ENCODE measurements at regions not wholly inside any gene's neighbourhood (a gene's known extent, or its start where the extent isn't known, plus 50 kb on each side); places are given as distances from the start of the nearest gene placed in this dataset.

GRCh38 chr5:161098516-161098915 lies 246.5 kb upstream of the ATP10B start:
- H3K36me3 ChIP-seq (ENCODE audit: control insufficient read depth in 2 of 3, insufficient read depth in 3 of 3, low read length in 3 of 3), result no peaks in the 10 kb centered on the region
- H3K4me3 ChIP-seq (ENCODE audit: low read length in 3 of 3), result no peak overlapping the region
- H3K4me1 ChIP-seq (ENCODE audit: control insufficient read depth in 2 of 3, insufficient read depth in 2 of 3, low read depth in 1 of 3, low read length in 3 of 3), result no peaks in the 10 kb centered on the region
- DNase-seq (no peak), FAIRE-seq (no peak)
- H3K27ac ChIP-seq (ENCODE audit: low read depth in 2 of 2, low read length in 2 of 2), result no peak overlapping the region
- no peaks in the 10 kb centered on the region for H3K9me3 ChIP-seq (ENCODE audit: control insufficient read depth in 2 of 3, insufficient read depth in 1 of 3, low read length in 3 of 3)
- TF ChIP-seq, protein P1, sequence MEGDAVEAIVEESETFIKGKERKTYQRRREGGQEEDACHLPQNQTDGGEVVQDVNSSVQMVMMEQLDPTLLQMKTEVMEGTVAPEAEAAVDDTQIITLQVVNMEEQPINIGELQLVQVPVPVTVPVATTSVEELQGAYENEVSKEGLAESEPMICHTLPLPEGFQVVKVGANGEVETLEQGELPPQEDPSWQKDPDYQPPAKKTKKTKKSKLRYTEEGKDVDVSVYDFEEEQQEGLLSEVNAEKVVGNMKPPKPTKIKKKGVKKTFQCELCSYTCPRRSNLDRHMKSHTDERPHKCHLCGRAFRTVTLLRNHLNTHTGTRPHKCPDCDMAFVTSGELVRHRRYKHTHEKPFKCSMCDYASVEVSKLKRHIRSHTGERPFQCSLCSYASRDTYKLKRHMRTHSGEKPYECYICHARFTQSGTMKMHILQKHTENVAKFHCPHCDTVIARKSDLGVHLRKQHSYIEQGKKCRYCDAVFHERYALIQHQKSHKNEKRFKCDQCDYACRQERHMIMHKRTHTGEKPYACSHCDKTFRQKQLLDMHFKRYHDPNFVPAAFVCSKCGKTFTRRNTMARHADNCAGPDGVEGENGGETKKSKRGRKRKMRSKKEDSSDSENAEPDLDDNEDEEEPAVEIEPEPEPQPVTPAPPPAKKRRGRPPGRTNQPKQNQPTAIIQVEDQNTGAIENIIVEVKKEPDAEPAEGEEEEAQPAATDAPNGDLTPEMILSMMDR (IDR thresholded peaks at IDR 0.05; ENCODE audit: borderline replicate concordance, extremely low read depth, insufficient read depth), result no peak
- no peaks in the 10 kb centered on the region for H3K27me3 ChIP-seq (ENCODE audit: control insufficient read depth, insufficient read depth, low read length)
- H3K9ac ChIP-seq (ENCODE audit: low read length in 3 of 3), result no peak overlapping the region
- intact Hi-C loops (cut with DNase I), result no loop called here

DNA sequence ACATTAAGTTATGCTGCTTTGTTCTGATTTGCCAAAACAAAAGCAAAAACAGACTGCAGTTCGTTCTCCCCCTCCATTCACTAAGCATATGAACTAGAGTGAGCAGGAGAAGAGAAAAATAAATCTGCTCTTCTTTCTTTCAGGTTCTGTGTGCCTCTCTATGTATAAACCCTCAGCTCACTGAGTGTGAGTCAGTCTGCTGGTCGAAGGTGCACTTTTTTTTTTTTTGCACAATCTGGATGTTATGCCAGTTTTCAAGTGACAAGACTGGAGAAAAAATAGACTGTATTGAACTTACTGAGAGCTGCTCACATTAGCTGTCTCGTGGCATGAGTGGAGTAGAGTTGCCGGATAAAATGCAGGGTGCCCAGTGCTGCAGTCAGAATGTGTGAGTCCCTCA lies 244.6 kb upstream of the ATP10B start:
- no peak overlapping the region for H3K27ac ChIP-seq (ENCODE audit: low read depth in 2 of 2, low read length in 2 of 2)
- no peak for FAIRE-seq

DNA sequence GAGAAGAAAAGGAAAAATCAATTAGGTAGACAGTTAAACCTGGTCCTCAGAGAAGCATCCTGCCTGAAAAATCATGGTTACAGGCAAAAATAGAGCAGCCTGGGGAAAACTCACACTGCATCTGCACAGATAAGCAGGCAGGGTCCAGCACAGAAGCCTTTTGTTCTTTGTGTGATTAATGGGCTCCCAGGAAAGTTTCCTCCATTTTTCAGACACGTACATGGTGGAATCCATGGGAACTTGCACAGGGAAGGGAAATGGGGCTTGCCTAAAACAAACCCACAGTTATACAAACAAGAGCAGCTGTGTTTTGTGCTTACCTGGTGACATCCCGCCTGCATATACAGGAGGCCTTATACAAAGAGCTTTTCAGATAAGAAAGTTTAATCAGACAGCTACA lies 243.9 kb upstream of the ATP10B start:
- DNase-seq, result no peak
- no peaks in the 10 kb centered on the region for H3K36me3 ChIP-seq (ENCODE audit: control insufficient read depth in 2 of 3, insufficient read depth in 3 of 3, low read length in 3 of 3)
- intact Hi-C loops (cut with DNase I), result no loop called here
- H3K4me3 ChIP-seq (ENCODE audit: low read length in 3 of 3), result no peak overlapping the region
- no peaks in the 10 kb centered on the region for H3K27me3 ChIP-seq (ENCODE audit: control insufficient read depth, insufficient read depth, low read length)
- no peaks in the 10 kb centered on the region for H3K4me1 ChIP-seq (ENCODE audit: control insufficient read depth in 2 of 3, insufficient read depth in 2 of 3, low read depth in 1 of 3, low read length in 3 of 3)
- FAIRE-seq, result no peak
- no peaks in the 10 kb centered on the region for H3K9me3 ChIP-seq (ENCODE audit: control insufficient read depth in 2 of 3, insufficient read depth in 1 of 3, low read length in 3 of 3)
- H3K27ac ChIP-seq (ENCODE audit: low read depth in 2 of 2, low read length in 2 of 2), result no peak overlapping the region
- no peak overlapping the region for H3K9ac ChIP-seq (ENCODE audit: low read length in 3 of 3)
- TF ChIP-seq, protein P1 (IDR thresholded peaks at IDR 0.05; ENCODE audit: borderline replicate concordance, extremely low read depth, insufficient read depth), result no peak

More for the DNA sequence above, 244.6 kb upstream of the ATP10B start:
- Histone ChIP-seq H3K4me3 (ENCODE audit: low read length in 3 of 3) (no peak overlapping the region), H3K4me1 (ENCODE audit: control insufficient read depth in 2 of 3, insufficient read depth in 2 of 3, low read depth in 1 of 3, low read length in 3 of 3) (no peaks in the 10 kb centered on the region), H3K27me3 (ENCODE audit: control insufficient read depth, insufficient read depth, low read length) (no peaks in the 10 kb centered on the region), H3K9me3 (ENCODE audit: control insufficient read depth in 2 of 3, insufficient read depth in 1 of 3, low read length in 3 of 3) (no peaks in the 10 kb centered on the region), H3K9ac (ENCODE audit: low read length in 3 of 3) (no peak overlapping the region), H3K36me3 (ENCODE audit: control insufficient read depth in 2 of 3, insufficient read depth in 3 of 3, low read length in 3 of 3) (no peaks in the 10 kb centered on the region)
- no peak for DNase-seq
- intact Hi-C loops (cut with DNase I), result no loop called here
- TF ChIP-seq, protein P1 (IDR thresholded peaks at IDR 0.05; ENCODE audit: borderline replicate concordance, extremely low read depth, insufficient read depth), result no peak

DNA sequence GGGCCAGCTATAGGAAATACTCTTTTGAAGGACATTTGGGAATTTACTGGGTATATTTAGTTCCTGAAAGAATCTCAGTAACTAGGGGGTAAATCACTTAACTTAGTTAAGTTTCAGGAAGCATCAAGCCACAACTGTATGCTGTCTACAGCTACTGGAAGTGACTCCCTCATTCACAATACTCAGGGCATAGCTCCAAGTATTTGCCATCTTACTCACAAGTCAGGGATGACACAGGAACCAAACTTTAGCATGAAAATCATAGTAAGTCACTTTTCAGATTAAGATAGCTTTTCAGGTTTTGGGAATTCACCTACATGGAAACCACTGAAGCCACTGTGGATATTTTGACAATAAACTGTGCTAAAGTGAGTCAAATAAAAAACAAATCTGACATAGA lies 242.4 kb upstream of the ATP10B start:
- Histone ChIP-seq H3K9ac (ENCODE audit: low read length in 3 of 3) (no peak overlapping the region), H3K27ac (ENCODE audit: low read depth in 2 of 2, low read length in 2 of 2) (no peak overlapping the region), H3K4me3 (ENCODE audit: low read length in 3 of 3) (no peak overlapping the region), H3K36me3 (ENCODE audit: control insufficient read depth in 2 of 3, insufficient read depth in 3 of 3, low read length in 3 of 3) (no peaks in the 10 kb centered on the region), H3K27me3 (ENCODE audit: control insufficient read depth, insufficient read depth, low read length) (no peaks in the 10 kb centered on the region), H3K9me3 (ENCODE audit: control insufficient read depth in 2 of 3, insufficient read depth in 1 of 3, low read length in 3 of 3) (no peaks in the 10 kb centered on the region), H3K4me1 (ENCODE audit: control insufficient read depth in 2 of 3, insufficient read depth in 2 of 3, low read depth in 1 of 3, low read length in 3 of 3) (no peaks in the 10 kb centered on the region)
- DNase-seq, result no peak
- intact Hi-C loops (cut with DNase I), result no loop called here
- TF ChIP-seq, protein P1 (IDR thresholded peaks at IDR 0.05; ENCODE audit: borderline replicate concordance, extremely low read depth, insufficient read depth), result no peak
- FAIRE-seq, result no peak

Measured in kidney (tissue), 13 donors.